ENCODE measurements at regions not wholly inside any gene's neighbourhood (a gene's known extent, or its start where the extent isn't known, plus 50 kb on each side); places are given as distances from the start of the nearest gene placed in this dataset.
A peak's percentile ranks its signal among the peaks of the same experiment; 100 is the strongest.
"Not testable (repeated sequence)": the region's sequence is repeated elsewhere in the genome, so short reads cannot be mapped to it uniquely, and the experiment has no call there.

DNA sequence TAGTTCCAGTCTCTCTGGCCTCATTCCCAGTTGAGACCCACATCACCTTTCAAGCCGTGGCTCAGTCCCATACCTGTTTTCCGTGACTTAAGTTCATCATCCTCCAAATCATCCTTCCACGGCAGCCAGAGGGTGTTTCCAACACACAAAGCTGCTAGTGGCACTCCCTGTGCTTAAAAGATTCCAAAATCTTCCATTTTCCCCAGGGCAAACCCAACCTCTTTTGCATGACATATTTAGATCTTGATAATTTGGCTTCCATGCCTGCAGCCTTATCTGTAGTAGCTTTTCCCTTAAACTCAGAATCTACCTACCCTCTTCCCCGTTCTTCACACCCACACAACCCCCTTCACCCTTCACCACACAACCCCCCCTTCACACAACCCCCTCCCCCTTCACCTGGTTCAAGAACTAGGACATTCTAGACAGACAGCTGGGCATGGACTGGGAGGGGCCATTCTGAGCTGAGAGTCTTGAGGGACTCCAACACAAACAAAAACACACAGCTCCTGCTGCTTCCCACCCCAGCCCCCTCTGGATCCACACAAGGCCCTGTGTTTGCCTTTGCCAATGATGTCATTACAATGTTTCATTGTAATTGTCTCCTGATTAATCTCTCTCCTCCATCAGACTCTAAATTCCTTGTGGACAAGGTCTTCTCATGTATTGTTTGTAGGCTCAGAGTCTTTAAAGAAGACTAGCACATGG is 268.2 kb downstream of the SH3GL2 start:
- DNase-seq, result no peak

DNA sequence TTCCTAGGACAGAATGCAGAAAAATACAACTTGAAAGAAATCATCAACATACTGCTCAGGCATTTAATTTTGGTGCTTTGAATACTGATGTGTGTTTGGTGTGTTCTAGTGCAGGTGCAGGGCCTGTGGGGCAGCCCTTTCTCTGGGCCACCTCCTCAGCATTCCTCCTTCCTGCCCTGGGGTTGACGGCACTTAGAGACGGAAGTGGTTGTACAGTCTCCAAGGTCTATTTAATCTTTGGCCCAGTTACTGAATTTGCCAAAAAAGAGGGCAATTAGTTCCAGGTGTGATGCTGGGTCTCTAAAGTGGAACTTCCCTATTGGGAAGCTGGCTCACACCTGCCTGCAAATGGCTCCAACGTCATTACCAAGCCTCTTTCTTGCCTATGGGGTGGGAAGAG is 269.0 kb downstream of the SH3GL2 start:
- DNase-seq, result no peak

- DNase-seq, result no peak
Measured at GRCh38 chr9:17852108-17852507, 273.2 kb downstream of the SH3GL2 start.

DNA sequence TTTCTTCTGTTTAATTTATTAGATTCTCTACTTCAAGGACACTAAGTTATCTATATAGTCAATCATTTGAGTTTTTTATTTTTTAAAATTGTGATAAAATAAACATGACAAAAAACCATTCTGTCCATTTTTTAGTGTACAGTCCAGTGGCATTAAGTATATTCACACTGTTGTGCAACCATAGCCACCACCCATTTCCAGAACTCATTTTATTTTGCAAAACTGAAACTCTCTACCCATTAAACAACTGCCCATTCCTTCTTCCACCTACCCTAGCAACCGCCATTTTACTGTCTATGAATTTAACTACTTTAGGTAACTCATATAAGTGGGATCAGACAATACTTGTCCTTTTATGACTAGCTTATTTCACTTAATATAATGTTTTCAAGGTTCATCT is 275.6 kb downstream of the SH3GL2 start:
- no peak for DNase-seq

- no peak for DNase-seq
Measured at GRCh38 chr9:17856995-17857394, 278.1 kb downstream of the SH3GL2 start.

DNA sequence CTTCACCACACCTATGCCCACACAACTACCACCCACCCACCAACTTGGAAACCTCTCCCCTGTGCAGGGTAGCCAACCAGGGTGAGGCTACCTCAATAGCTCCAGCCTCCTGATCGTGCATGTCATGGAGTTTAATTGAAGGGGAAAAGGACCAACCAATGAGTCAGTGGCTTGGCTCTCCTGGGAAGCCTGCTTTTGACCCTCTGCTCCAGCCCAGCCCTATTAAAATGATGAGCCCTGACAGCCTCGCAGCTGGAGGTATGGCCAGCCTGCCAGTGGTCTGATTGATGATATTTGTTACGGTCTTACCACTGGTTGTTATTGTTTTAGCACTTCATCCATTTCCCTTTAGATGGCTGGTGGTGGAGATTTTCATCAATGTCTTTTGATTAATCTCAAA is 280.4 kb downstream of the SH3GL2 start:
- DNase-seq, result no peak

GRCh38 chr9:17859987-17860386 is 281.1 kb downstream of the SH3GL2 start:
- no peak for DNase-seq

- DNase-seq, result no peak
Measured at GRCh38 chr9:17862101-17862500, 283.2 kb downstream of the SH3GL2 start.

DNA sequence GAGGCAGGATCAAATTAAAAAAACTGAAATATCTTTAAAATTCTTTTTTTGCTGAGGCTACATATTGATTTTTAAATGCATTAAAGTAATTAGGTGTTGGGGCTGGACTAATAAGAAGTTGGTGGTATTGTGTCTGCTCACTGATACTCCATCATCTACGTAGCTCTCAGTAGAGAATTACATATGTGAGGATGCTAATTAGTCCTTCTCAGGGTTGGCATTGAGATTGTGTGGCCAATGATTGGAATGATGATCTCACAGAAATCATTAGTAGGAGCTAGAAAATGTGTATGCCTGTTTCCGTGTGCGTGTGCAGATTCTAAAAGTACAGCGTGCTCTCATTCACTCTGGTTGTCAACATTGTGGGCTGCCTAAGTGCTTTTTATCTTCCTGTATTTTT is 283.8 kb downstream of the SH3GL2 start:
- DNase-seq, result no peak

GRCh38 chr9:17863213-17863883 is 284.5 kb downstream of the SH3GL2 start:
- no peak for DNase-seq

GRCh38 chr9:17863924-17864323 is 285.1 kb downstream of the SH3GL2 start:
- DNase-seq, result no peak

DNA sequence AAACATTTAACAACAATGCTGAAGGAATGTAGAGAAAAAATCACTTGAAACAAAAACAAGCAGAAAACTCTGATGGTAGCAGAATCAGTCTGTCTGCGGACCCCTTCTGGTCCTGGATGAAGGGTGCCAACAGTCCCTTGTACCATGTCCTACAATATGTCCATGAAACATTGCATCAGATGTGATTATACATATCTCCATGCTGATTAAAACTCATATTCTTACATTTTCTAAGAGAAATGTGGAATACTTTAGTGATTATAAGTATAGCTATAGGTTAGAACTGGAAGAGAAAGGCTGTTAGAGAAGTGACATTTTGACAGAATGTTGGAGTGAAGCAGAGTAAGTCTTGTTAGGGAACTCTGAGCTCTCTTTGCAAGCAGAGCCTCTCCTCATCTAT is 286.1 kb downstream of the SH3GL2 start:
- no peak for DNase-seq

DNA sequence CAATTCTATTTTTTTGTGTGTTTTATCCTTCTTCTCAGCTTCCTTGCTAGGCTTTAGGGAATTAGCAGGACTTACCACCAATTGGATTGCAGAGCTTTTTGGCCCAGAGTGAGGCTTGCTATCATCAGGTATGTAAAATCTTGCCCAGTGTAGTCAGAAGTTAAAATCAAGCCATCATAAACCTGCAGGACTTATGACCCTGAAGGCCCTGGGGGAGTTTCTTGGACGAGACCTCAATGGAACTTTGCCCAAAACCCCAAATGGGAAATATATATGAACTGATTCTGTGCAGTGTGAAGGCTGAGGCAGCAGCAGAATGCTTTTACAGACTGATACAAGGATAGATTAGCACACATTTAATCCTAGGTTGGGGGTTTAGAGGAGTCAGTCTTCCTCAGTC is 287.0 kb downstream of the SH3GL2 start:
- DNase-seq, result no peak

- no peak for DNase-seq
Measured at GRCh38 chr9:17870722-17871121, 291.9 kb downstream of the SH3GL2 start.

DNA sequence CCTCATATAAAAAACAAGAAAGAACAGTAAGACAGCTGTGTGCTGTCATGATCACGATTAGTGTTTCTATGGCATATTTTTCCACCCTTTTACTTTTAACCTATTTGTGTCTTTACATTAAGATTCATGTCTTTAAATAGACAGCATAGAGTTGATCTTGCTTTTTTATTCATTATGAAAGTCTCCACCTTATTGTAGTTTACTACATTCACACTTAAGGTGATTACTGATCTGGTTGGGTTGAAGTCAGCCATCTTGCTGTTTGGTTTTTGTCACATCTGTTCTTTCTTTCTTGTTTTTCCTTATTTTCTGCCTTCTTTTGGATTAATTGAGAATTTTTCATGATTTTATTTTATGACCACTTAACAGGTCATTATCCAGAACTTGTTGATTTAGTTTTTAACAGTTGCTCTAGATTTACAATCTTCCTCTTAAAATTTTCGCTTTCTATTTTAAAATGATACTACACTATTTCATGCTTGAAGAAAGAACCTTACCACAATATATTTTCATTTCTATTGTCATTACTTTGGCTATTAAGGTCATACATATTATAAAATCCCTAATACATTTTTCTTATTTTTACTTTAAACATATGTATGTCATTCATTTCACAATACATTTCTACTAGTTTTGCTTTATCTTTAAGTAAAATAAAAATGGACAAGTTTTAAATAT is 292.5 kb downstream of the SH3GL2 start:
- no peak for DNase-seq

- DNase-seq, result no peak
Measured at GRCh38 chr9:17875886-17876285, 297.0 kb downstream of the SH3GL2 start.

GRCh38 chr9:17876687-17877086 is 297.8 kb downstream of the SH3GL2 start:
- no peak for DNase-seq

DNA sequence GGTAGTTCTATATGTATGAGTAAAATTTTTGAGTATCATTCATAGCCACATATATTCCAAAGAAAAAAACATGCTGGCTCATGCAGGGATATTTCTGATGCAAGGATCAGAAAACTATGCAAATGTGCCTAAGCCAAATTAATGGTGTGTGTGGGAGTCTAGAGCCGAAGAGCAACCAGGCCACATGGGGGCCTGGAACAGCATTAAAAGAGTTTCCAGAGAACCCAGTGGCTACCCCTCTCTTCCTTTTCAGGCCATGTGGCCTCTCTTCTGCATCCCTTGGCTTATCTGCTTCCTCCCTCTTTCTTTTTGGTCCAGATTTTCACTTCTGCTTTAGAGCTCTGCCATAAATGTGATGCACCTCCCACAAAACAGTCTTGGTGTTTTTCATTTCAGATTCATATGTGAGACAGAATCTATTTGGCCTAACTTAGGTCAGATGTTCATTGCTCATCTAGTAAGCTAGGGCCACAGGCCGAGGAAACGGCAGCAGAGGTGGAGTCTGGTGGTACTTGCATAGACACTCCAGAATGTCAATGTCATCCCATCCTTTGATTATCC is 300.0 kb downstream of the SH3GL2 start:
- no peak for DNase-seq

DNA sequence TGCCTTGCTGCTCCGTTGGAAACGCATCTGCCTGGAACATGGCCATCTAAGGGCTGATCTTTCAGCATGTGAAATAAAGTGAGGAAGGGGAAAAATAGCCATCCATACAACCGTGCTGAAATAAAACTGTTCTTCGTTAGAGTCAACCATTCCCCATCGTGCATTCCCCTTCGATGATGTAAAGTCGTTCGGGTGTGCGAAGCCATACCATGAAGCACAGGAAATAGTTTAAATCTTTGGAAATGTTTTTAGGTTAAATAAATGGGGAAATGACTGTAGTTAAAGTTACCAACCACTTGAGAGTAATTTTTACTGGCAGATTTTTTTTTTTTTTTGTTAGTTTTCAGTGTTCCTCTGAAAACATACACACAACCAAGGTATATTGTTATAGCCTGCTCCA is 302.5 kb downstream of the SH3GL2 start:
- DNase-seq, result peak; percentile 32

DNA sequence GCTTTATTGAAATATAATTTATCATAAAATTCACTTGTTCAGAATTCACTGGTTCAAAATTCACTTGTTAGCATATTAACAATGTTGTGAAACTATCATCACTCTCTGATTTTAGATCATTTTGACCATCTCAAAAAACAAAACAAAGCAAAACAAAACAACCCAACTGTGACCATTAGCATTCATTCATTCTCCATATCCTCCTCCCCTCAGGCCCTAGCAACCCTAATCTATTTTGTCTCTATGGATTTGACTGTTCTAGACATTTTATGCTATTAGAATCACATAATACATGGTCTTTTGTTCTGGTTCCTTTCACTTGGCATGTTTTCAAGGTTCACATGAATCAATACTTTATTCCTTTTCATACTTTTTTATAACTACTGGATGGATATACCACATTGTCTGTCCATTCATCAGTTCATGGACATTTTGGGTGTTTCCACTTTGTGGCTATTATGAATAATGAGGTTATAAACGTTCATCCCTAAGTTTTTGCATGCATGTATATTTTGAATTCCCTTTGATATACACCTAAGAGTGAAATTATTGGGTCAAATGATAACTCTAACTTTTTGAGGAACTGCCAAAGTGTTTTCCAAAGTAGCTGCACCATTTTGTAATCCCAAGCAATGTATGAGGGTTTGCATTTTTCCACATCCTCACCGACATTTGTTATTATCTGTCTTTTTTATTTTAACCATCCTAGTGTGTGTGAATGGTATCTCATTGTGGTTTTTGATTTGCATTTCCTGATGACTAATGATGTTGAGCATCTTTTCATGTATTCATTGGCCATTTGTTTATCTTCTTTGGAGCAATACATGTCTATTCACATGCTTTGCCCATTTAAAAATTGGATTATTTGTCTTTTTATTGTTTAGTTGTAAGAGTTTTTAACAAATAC is 304.1 kb downstream of the SH3GL2 start:
- no peak for DNase-seq

DNA sequence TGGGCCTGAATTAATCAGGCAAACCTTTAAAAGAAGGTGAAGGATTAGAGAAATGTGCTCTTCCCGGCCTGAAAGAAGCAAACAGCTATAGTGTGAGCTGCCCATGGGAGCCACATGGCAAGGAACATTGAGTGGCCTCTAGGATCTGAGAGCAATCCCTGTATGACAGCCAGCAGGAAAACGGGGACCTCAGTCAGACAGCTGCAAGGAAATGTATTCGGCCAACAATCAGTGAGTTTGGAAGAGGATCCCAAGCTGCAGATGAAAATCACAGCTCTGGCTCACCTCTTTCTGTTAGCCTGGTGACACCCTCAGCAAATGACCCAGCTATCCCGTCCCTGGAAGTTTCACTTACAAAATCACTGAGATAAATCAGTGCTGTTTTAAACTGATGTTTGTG is 309.2 kb downstream of the SH3GL2 start:
- no peak for DNase-seq

- not testable (repeated sequence) for DNase-seq
Measured at GRCh38 chr9:17888964-17889363, 310.1 kb downstream of the SH3GL2 start.

Measured in amniotic stem cell (primary cell).